ENCODE measurements at regions not wholly inside any gene's neighbourhood (a gene's known extent, or its start where the extent isn't known, plus 50 kb on each side); places are given as distances from the start of the nearest gene placed in this dataset.

GRCh38 chr13:63304497-63304896 lies 1888.8 kb upstream of the PCDH20 start:
- TF ChIP-seq CTCF (IDR thresholded peaks at IDR 0.05) (no peak), POLR2A (IDR thresholded peaks at IDR 0.05) (no peak)

Measured in prostate gland (tissue), 2 donors.